ENCODE measurements at regions not wholly inside any gene's neighbourhood (a gene's known extent, or its start where the extent isn't known, plus 50 kb on each side); places are given as distances from the start of the nearest gene placed in this dataset.

DNA sequence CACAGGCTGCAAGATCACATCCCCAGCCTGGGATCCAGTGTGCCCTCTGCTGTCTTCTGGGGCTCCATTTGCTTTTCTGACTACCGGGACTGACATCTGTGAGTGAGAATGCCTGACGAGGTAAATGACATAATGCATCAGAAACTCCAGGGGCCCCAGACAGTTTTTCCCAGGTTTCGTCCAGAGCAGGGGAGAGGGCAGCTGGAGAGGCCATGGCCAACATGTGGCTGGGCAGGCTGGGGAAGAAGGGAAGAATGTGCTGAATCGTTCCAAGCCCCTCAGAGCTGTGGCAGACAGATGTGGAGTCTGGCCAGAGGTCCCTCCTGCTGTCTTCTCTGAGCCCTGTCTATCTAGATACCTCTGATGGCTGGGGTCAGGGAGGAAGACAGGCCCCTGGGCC, 163.9 kb downstream of the TRIM29 start:
- Histone ChIP-seq H2AFZ (no peak overlapping the region), H3K27ac (no peak overlapping the region), H3K36me3 (ENCODE audit: low read depth) (no peaks in the 10 kb centered on the region), H4K20me1 (ENCODE audit: insufficient read depth) (no peaks in the 10 kb centered on the region; the same call in 1 of the 2 replicates), H3K27me3 (ENCODE audit: insufficient read depth, low read depth) (peaks cover 100% of the 10 kb centered on the region), H3K9me3 (ENCODE audit: insufficient read depth, low read depth) (no peaks in the 10 kb centered on the region; the same call in 1 of the 2 replicates), H3K4me2 (no peak overlapping the region), H3K79me2 (ENCODE audit: low read depth) (no peaks in the 10 kb centered on the region), H3F3A (ENCODE audit: insufficient read depth, low read depth) (no peaks in the 10 kb centered on the region), H3K4me3 (no peak overlapping the region), H3K9me2 (ENCODE audit: insufficient read depth) (no peaks in the 10 kb centered on the region), H3K4me1 (replicated peaks; ENCODE audit: insufficient read depth) (no peaks in the 10 kb centered on the region)
- TF ChIP-seq, protein P1, sequence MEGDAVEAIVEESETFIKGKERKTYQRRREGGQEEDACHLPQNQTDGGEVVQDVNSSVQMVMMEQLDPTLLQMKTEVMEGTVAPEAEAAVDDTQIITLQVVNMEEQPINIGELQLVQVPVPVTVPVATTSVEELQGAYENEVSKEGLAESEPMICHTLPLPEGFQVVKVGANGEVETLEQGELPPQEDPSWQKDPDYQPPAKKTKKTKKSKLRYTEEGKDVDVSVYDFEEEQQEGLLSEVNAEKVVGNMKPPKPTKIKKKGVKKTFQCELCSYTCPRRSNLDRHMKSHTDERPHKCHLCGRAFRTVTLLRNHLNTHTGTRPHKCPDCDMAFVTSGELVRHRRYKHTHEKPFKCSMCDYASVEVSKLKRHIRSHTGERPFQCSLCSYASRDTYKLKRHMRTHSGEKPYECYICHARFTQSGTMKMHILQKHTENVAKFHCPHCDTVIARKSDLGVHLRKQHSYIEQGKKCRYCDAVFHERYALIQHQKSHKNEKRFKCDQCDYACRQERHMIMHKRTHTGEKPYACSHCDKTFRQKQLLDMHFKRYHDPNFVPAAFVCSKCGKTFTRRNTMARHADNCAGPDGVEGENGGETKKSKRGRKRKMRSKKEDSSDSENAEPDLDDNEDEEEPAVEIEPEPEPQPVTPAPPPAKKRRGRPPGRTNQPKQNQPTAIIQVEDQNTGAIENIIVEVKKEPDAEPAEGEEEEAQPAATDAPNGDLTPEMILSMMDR (conservative IDR thresholded peaks at IDR 0.05) = no peak
- TF ChIP-seq EZH2 (IDR thresholded peaks at IDR 0.05; ENCODE audit: low read depth) = no peak
- ChIA-PET POLR2A (ENCODE audit: unreplicated experiment) (no interaction called here), CTCF (no interaction called here)
- BruUV-seq (replicated peaks) = no TSS peak
- intact Hi-C loops (cut with micrococcal nuclease; ENCODE audit: unreplicated experiment) = no loop called here
- no peak for DNase-seq

DNA sequence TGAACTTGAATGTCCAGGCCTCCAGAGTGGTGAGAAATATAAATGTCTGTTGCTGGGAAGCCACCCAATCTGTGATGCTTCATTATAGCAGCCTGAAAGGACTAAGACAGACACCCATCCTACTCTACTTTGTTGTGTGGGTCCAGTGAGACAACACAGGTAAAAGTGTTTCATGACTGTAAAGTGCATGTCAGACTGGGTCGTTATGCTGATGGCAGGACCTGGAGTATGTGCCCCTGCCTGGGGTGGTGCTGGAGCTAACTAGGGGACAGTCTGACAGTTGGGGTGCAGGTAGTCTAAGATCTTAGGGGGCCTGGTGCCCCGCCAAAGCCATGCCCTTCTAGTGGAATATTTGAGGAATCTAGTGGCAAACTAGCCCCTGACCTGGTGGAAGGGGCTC, 165.6 kb downstream of the TRIM29 start:
- intact Hi-C loops (cut with micrococcal nuclease; ENCODE audit: unreplicated experiment) = no loop called here
- CTCF ChIA-PET = no interaction called here
- H3K4me3 ChIP-seq = no peak overlapping the region
- DNase-seq = no peak
- H3K27me3 ChIP-seq (ENCODE audit: insufficient read depth, low read depth) = peaks cover 97% of the 10 kb centered on the region
- H3K4me1 ChIP-seq (replicated peaks; ENCODE audit: insufficient read depth) = no peaks in the 10 kb centered on the region
- no peaks in the 10 kb centered on the region for H3K79me2 ChIP-seq (ENCODE audit: low read depth)
- POLR2A ChIA-PET (ENCODE audit: unreplicated experiment) = no interaction called here
- H3K27ac ChIP-seq = no peak overlapping the region
- no peak overlapping the region for H2AFZ ChIP-seq
- no peaks in the 10 kb centered on the region for H3K9me2 ChIP-seq (ENCODE audit: insufficient read depth)
- H3F3A ChIP-seq (ENCODE audit: insufficient read depth, low read depth) = no peaks in the 10 kb centered on the region
- no peak for TF ChIP-seq EZH2 (IDR thresholded peaks at IDR 0.05; ENCODE audit: low read depth)
- TF ChIP-seq, protein P1 (conservative IDR thresholded peaks at IDR 0.05) = no peak
- BruUV-seq (replicated peaks) = no TSS peak
- no peaks in the 10 kb centered on the region for H3K36me3 ChIP-seq (ENCODE audit: low read depth)
- no peaks in the 10 kb centered on the region for H4K20me1 ChIP-seq (ENCODE audit: insufficient read depth)
- no peaks in the 10 kb centered on the region; the same call in 1 of the 2 replicates for H3K9me3 ChIP-seq (ENCODE audit: insufficient read depth, low read depth)
- H3K4me2 ChIP-seq = no peak overlapping the region

DNA sequence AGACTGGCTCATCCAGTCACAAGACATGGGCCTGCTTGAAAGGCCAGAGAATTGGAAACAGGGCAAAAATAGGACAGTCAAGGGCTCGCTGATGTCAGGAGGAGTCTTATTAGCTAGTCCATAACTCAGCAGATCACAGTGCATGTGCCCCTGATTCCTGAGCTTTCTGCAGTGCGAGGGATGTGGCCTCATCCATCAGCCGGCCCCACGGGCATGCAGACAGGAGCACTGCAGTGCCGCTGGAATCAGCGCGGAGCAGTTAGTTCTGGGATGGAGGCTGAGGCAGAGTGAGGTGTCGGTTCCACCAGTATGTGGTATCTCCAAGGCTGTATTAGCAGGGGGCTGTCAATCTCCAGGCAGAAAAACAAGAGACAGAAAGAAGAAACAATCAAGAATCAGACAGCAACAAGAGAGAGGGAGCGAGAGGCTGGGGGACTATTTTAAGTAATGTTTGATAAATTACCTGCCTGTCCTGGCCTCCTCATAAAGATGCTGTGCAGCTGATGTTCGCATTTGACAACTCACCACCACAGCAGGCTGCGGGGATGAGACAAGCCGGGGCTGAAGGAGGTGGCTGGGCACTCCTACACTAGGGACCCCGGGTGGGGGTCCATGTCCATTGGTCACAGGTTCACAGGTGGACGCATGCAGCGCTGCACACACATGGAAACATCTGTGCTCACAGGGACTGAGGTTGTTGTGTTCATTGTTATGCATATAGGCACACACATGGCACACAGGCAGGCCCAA, 167.2 kb downstream of the TRIM29 start:
- TF ChIP-seq EZH2 (IDR thresholded peaks at IDR 0.05; ENCODE audit: low read depth) = no peak
- TF ChIP-seq, protein P1 (conservative IDR thresholded peaks at IDR 0.05) = no peak
- no peaks in the 10 kb centered on the region for H3K4me1 ChIP-seq (replicated peaks; ENCODE audit: insufficient read depth)
- no peak for DNase-seq
- no peaks in the 10 kb centered on the region for H3K36me3 ChIP-seq (ENCODE audit: low read depth)
- no TSS peak for BruUV-seq (replicated peaks)
- no peak overlapping the region for H3K4me3 ChIP-seq
- H3K4me2 ChIP-seq = no peak overlapping the region
- ChIA-PET POLR2A (ENCODE audit: unreplicated experiment) (no interaction called here), CTCF (no interaction called here)
- no peaks in the 10 kb centered on the region for H3K79me2 ChIP-seq (ENCODE audit: low read depth)
- no peaks in the 10 kb centered on the region; the same call in 1 of the 2 replicates for H3K9me3 ChIP-seq (ENCODE audit: insufficient read depth, low read depth)
- H3F3A ChIP-seq (ENCODE audit: insufficient read depth, low read depth) = no peaks in the 10 kb centered on the region
- H3K9me2 ChIP-seq (ENCODE audit: insufficient read depth) = no peaks in the 10 kb centered on the region
- intact Hi-C loops (cut with micrococcal nuclease; ENCODE audit: unreplicated experiment) = no loop called here
- peaks cover 95% of the 10 kb centered on the region for H3K27me3 ChIP-seq (ENCODE audit: insufficient read depth, low read depth)
- H2AFZ ChIP-seq = no peak overlapping the region
- H3K27ac ChIP-seq = no peak overlapping the region
- H4K20me1 ChIP-seq (ENCODE audit: insufficient read depth) = no peaks in the 10 kb centered on the region
